ENCODE measurements at regions not wholly inside any gene's neighbourhood (a gene's known extent, or its start where the extent isn't known, plus 50 kb on each side); places are given as distances from the start of the nearest gene placed in this dataset.
"Not testable (repeated sequence)": the region's sequence is repeated elsewhere in the genome, so short reads cannot be mapped to it uniquely, and the experiment has no call there.

GRCh38 chr10:118832241-118832651, 77.5 kb upstream of the CACUL1 start:
- H3K4me3 ChIP-seq (replicated peaks; ENCODE audit: low read depth, low read length), result no peak overlapping the region
- TF ChIP-seq CTCF (IDR thresholded peaks at IDR 0.05; ENCODE audit: insufficient read depth, low read length, poor library complexity, severe bottlenecking), result no peak
- peaks cover 2% of the 10 kb centered on the region; the same call in 1 of the 2 replicates for H3K27me3 ChIP-seq (replicated peaks; ENCODE audit: control insufficient read depth, insufficient read depth, low read length)
- no peak for DNase-seq (ENCODE audit: extremely low read depth, insufficient read length)
- no peaks in the 10 kb centered on the region for H3K36me3 ChIP-seq (ENCODE audit: control insufficient read depth, insufficient read depth, low read length)

- DNase-seq (ENCODE audit: extremely low read depth, insufficient read length); H3K27me3 ChIP-seq (replicated peaks; ENCODE audit: control insufficient read depth, insufficient read depth, low read length); H3K36me3 ChIP-seq (ENCODE audit: control insufficient read depth, insufficient read depth, low read length); H3K4me3 ChIP-seq (replicated peaks; ENCODE audit: low read depth, low read length): not testable (repeated sequence)
Measured at GRCh38 chr10:118834370-118834769, 79.6 kb upstream of the CACUL1 start.

GRCh38 chr10:118835682-118836326, 81.0 kb upstream of the CACUL1 start:
- DNase-seq (ENCODE audit: extremely low read depth, insufficient read length), result no peak
- Histone ChIP-seq H3K4me3 (replicated peaks; ENCODE audit: low read depth, low read length) (no peak overlapping the region), H3K36me3 (ENCODE audit: control insufficient read depth, insufficient read depth, low read length) (no peaks in the 10 kb centered on the region), H3K27me3 (replicated peaks; ENCODE audit: control insufficient read depth, insufficient read depth, low read length) (no peaks in the 10 kb centered on the region; the same call in 1 of the 2 replicates)
- TF ChIP-seq CTCF (IDR thresholded peaks at IDR 0.05; ENCODE audit: insufficient read depth, low read length, poor library complexity, severe bottlenecking), result no peak

- Histone ChIP-seq H3K36me3 (ENCODE audit: control insufficient read depth, insufficient read depth, low read length) (no peaks in the 10 kb centered on the region), H3K27me3 (replicated peaks; ENCODE audit: control insufficient read depth, insufficient read depth, low read length) (no peaks in the 10 kb centered on the region; the same call in 1 of the 2 replicates), H3K4me3 (replicated peaks; ENCODE audit: low read depth, low read length) (no peak overlapping the region)
- DNase-seq (ENCODE audit: extremely low read depth, insufficient read length), result no peak
- no peak for TF ChIP-seq CTCF (IDR thresholded peaks at IDR 0.05; ENCODE audit: insufficient read depth, low read length, poor library complexity, severe bottlenecking)
Measured at GRCh38 chr10:118838364-118838763, 83.6 kb upstream of the CACUL1 start.

- no peak for TF ChIP-seq CTCF (IDR thresholded peaks at IDR 0.05; ENCODE audit: insufficient read depth, low read length, poor library complexity, severe bottlenecking)
- no peak for DNase-seq (ENCODE audit: extremely low read depth, insufficient read length)
- Histone ChIP-seq H3K36me3 (ENCODE audit: control insufficient read depth, insufficient read depth, low read length) (no peaks in the 10 kb centered on the region), H3K27me3 (replicated peaks; ENCODE audit: control insufficient read depth, insufficient read depth, low read length) (no peaks in the 10 kb centered on the region; the same call in 1 of the 2 replicates), H3K4me3 (replicated peaks; ENCODE audit: low read depth, low read length) (no peak overlapping the region)
Measured at GRCh38 chr10:118839348-118839747, 84.6 kb upstream of the CACUL1 start.

GRCh38 chr10:118840071-118840775, 85.5 kb upstream of the CACUL1 start:
- peak; percentile 22 for DNase-seq (ENCODE audit: extremely low read depth, insufficient read length)
- TF ChIP-seq CTCF (IDR thresholded peaks at IDR 0.05; ENCODE audit: insufficient read depth, low read length, poor library complexity, severe bottlenecking), result no peak
- no peaks in the 10 kb centered on the region for H3K36me3 ChIP-seq (ENCODE audit: control insufficient read depth, insufficient read depth, low read length)
- no peaks in the 10 kb centered on the region; the same call in 1 of the 2 replicates for H3K27me3 ChIP-seq (replicated peaks; ENCODE audit: control insufficient read depth, insufficient read depth, low read length)
- H3K4me3 ChIP-seq (replicated peaks; ENCODE audit: low read depth, low read length), result no peak overlapping the region
